Panc1 (cell line): ENCODE measurements at regions not wholly inside any gene's neighbourhood (a gene's known extent, or its start where the extent isn't known, plus 50 kb on each side); places are given as distances from the start of the nearest gene placed in this dataset.

ENCODE experiments used
- ATAC-seq: fragments of 200-7000 bp; cut with Tn5 transposase; 2 replicates; pipeline ENCODE4 v1.9.1; 2020; ENCODE audit warnings: mild to moderate bottlenecking, moderate library complexity
- BruUV-seq: library from RNA; stranded (reverse); fragments of 400-500 nt; replicated peaks from 2 replicates; lab custom pipeline; 2021; lab: Mats Ljungman, UMichigan
- CTCF ChIA-PET: fragments of 300-600 bp; sonication (Branson Sonifier 250); formaldehyde crosslinking; loops from one replicate; lab custom pipeline; 2022; ENCODE audit warnings: antibody characterized with exemption; lab: Charles Lee
- POLR2A ChIA-PET: fragments of 300-600 bp; sonication (Branson Sonifier 250); formaldehyde crosslinking; loops from one replicate; lab custom pipeline; 2022; ENCODE audit warnings: antibody characterized with exemption; lab: Charles Lee
- DNase-seq: peaks from one replicate; pipeline ENCODE4 v3.0.0-alpha.2; 2010; ENCODE audit warnings: low read depth, low spot score
- H3K27ac ChIP-seq: 2 replicates; pipeline ENCODE4 v1.5.1; 2011; ENCODE audit warnings: mild to moderate bottlenecking, low read length, inconsistent platforms
- H3K27me3 ChIP-seq: fragments of 200-500 bp; sonication (Bioruptor generic); 2 replicates; pipeline ENCODE4 v1.6.0; 2014; ENCODE audit warnings: low read length, inconsistent platforms; ENCODE audit not compliant: control insufficient read depth, insufficient read depth
- H3K36me3 ChIP-seq: fragments of 200-500 bp; sonication (Bioruptor generic); 2 replicates; pipeline ENCODE4 v1.5.1; 2014; ENCODE audit warnings: inconsistent platforms, mild to moderate bottlenecking, low read length, moderate library complexity; ENCODE audit not compliant: control insufficient read depth, insufficient read depth
- H3K4me1 ChIP-seq: 2 replicates; pipeline ENCODE4 v1.5.1; 2011; ENCODE audit warnings: inconsistent platforms, mild to moderate bottlenecking, low read length, moderate library complexity; ENCODE audit not compliant: control insufficient read depth, insufficient read depth
- H3K4me3 ChIP-seq, 2 experiments: 2 replicates each; pipeline ENCODE4 v1.5.1; 2011 to 2012; ENCODE audit warnings: low read depth in 2 of 2, low read length in 2 of 2, mild to moderate bottlenecking in 2 of 2, inconsistent platforms in 1 of 2, moderate library complexity in 1 of 2
- H3K9me3 ChIP-seq: fragments of 200-500 bp; sonication (Bioruptor generic); 2 replicates; pipeline ENCODE4 v1.5.1; 2014; ENCODE audit warnings: low read depth, mild to moderate bottlenecking, inconsistent platforms, low read length, moderate library complexity; ENCODE audit not compliant: control insufficient read depth, insufficient read depth
- CTCF ChIP-seq: fragments of 450-650 bp; IDR thresholded peaks from 2 replicates; pipeline ENCODE4 v1.5.1; 2017; ENCODE audit warnings: mild to moderate bottlenecking
- POLR2AphosphoS5 ChIP-seq: IDR thresholded peaks from 2 replicates; pipeline ENCODE4 v1.6.1; 2012; ENCODE audit warnings: mild to moderate bottlenecking, low read depth, low read length, moderate library complexity
- REST ChIP-seq, 2 experiments: IDR thresholded peaks; 2 replicates each; pipeline ENCODE4 v1.6.1; 2011 to 2012; ENCODE audit warnings: low read depth in 2 of 2, control low read depth in 1 of 2, low read length in 1 of 2, mild to moderate bottlenecking in 1 of 2, moderate library complexity in 1 of 2; ENCODE audit not compliant: insufficient read depth in 1 of 2
- SIN3A ChIP-seq: IDR thresholded peaks from 2 replicates; pipeline ENCODE4 v1.6.1; 2012; ENCODE audit warnings: low read depth, mild to moderate bottlenecking, low read length, moderate library complexity, borderline replicate concordance; ENCODE audit not compliant: insufficient read depth
- TCF7L2 ChIP-seq: IDR thresholded peaks from 2 replicates; pipeline ENCODE4 v1.6.1; 2011; ENCODE audit warnings: mild to moderate bottlenecking, low read depth, low read length, inconsistent platforms
- in situ Hi-C: cut with HindIII; loops from 2 replicates; pipeline ENCODE4 v1.10.0; 2016; ENCODE audit warnings: low sequenced_read_pairs, low pct_unique_long_range_greater_than_20kb
- intact Hi-C: fragments of 100-400 bp; cut with micrococcal nuclease; formaldehyde crosslinking; loops from one replicate; pipeline ENCODE4 v1.10.0; 2022; ENCODE audit not compliant: unreplicated experiment

- peaks cover 10% of the 10 kb centered on the region for H3K27me3 ChIP-seq
- H3K9me3 ChIP-seq = no peaks in the 10 kb centered on the region
- intact Hi-C loops = no loop called here
- ChIA-PET CTCF (no interaction called here), POLR2A (no interaction called here)
- ATAC-seq (no peak), DNase-seq (no peak)
- no peak overlapping the region for H3K27ac ChIP-seq
- in situ Hi-C loops = no loop called here
- H3K4me3 ChIP-seq = no peak overlapping the region
- no peaks in the 10 kb centered on the region for H3K36me3 ChIP-seq
- BruUV-seq = no TSS peak
- no peaks in the 10 kb centered on the region for H3K4me1 ChIP-seq
- TF ChIP-seq CTCF (no peak), POLR2AphosphoS5 (no peak), TCF7L2 (no peak), REST (IDR thresholded peaks at IDR 0.05; ENCODE audit: insufficient read depth in 1 of 2, low read depth in 2 of 2, low read length in 1 of 2) (no peak), SIN3A (no peak)
These were observed 75.4 kb upstream of the RGMA start for GRCh38 chr15:93164409-93164808.

GRCh38 chr15:93162560-93162959 is 73.5 kb upstream of the RGMA start:
- in situ Hi-C loops = no loop called here
- intact Hi-C loops = no loop called here
- no peak for DNase-seq
- H3K9me3 ChIP-seq = no peaks in the 10 kb centered on the region
- ChIA-PET POLR2A (no interaction called here), CTCF (no interaction called here)
- no TSS peak for BruUV-seq
- no peaks in the 10 kb centered on the region for H3K36me3 ChIP-seq
- peaks cover 8% of the 10 kb centered on the region for H3K27me3 ChIP-seq
- no peak for TF ChIP-seq TCF7L2
- no peak for TF ChIP-seq REST (IDR thresholded peaks at IDR 0.05; ENCODE audit: insufficient read depth in 1 of 2, low read depth in 2 of 2, low read length in 1 of 2)
- no peak for TF ChIP-seq POLR2AphosphoS5
- no peak for TF ChIP-seq SIN3A
- TF ChIP-seq CTCF = no peak
- no peak overlapping the region for H3K4me3 ChIP-seq
- no peak for ATAC-seq
- H3K4me1 ChIP-seq = no peaks in the 10 kb centered on the region
- no peak overlapping the region for H3K27ac ChIP-seq
